Activated CD8-positive, alpha-beta memory T cell treated with anti-CD3 and anti-CD28 coated beads for 4 hours (primary cell): ENCODE measurements at regions not wholly inside any gene's neighbourhood (a gene's known extent, or its start where the extent isn't known, plus 50 kb on each side); places are given as distances from the start of the nearest gene placed in this dataset.
"Not testable (repeated sequence)": the region's sequence is repeated elsewhere in the genome, so short reads cannot be mapped to it uniquely, and the experiment has no call there.

Experiments
- DNase-seq, 2 donors: peaks; one replicate each; pipeline ENCODE4 v3.0.0-alpha.2; 2020; ENCODE audit warnings: low read depth in 2 of 2

- no peak for DNase-seq
Measured at GRCh38 chr2:235399895-235400294, 93.9 kb upstream of the AGAP1 start.

DNA sequence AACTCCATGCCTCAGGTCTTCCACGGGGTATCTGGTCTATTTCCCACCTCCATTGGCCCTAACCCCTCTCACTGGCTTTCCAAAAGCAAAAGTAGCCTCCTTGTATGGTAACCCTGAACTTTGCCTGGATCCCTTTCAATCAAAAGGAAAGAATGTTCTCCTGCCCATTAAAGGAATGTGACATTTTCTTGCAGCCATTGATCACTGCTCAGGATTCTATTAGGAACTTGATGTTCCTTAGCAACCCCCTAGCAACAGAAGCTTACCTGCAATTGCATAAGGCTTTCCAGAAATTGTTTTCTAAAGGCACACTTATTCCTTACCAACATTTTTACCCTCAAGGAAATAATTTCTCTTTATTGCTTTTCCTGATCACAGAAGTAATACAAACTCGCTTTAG is 91.4 kb upstream of the AGAP1 start:
- no peak for DNase-seq

GRCh38 chr2:235405612-235406361 is 88.1 kb upstream of the AGAP1 start:
- no peak for DNase-seq

- DNase-seq: no peak
Measured at GRCh38 chr2:235406430-235406829, 87.4 kb upstream of the AGAP1 start.

- DNase-seq: no peak
Measured at GRCh38 chr2:235411905-235412485, 81.8 kb upstream of the AGAP1 start.

DNA sequence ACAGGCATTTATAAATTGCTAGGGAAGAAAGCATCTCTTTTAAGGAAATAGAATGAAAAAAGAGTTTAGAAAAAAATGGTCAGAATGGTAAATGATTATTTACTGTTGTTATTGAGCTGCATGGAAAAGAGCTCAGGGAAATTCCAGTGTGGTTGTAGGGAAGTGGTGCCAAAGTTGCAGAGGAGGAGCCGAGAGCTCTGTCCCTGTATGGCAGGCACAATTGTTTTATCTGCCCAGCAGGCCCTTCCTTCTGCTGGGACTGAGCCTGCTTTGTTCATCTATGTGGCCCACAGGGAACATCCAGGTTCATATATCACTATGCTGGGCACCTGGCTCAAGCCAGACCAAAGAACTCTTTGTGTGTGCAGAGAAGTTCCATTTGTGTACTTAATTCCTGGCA is 80.8 kb upstream of the AGAP1 start:
- no peak for DNase-seq

GRCh38 chr2:235414422-235414821 is 79.4 kb upstream of the AGAP1 start:
- DNase-seq: no peak

DNA sequence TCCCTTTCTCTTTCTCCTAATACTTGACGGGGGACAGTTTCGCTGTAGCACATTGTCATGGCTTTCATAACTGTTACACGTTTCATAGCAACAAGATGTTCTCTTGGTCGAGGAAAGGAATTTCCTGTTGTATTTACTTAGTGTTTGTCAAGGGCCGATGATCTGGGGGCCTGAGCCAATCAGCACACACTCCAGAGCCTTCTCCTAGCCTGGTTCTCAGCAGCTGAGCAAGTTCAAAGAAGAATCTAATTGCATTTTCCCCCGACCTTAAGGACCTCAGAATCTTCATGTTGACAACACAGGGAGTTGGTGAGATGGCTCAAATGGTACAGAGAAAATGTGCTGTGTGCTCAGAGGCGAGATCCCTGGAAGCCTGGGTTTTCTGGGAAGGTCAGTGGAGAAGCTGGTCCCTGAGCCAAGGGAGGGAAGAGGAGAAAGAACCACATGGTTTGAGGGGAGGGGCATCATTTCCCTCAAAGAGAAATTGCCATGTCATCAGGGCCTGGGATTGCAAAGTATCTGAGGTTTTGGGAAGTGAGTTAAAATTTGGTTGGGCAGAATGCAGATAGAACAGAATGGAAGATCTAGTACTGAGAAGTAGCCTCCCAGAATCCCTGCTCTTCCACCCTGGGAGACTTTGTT is 76.9 kb upstream of the AGAP1 start:
- DNase-seq: no peak

- DNase-seq: no peak
Measured at GRCh38 chr2:235418918-235419317, 74.9 kb upstream of the AGAP1 start.

GRCh38 chr2:235419996-235420395 is 73.8 kb upstream of the AGAP1 start:
- DNase-seq: no peak

- no peak for DNase-seq
Measured at GRCh38 chr2:235421618-235422017, 72.2 kb upstream of the AGAP1 start.

- DNase-seq: no peak
Measured at GRCh38 chr2:235430366-235431083, 63.3 kb upstream of the AGAP1 start.

DNA sequence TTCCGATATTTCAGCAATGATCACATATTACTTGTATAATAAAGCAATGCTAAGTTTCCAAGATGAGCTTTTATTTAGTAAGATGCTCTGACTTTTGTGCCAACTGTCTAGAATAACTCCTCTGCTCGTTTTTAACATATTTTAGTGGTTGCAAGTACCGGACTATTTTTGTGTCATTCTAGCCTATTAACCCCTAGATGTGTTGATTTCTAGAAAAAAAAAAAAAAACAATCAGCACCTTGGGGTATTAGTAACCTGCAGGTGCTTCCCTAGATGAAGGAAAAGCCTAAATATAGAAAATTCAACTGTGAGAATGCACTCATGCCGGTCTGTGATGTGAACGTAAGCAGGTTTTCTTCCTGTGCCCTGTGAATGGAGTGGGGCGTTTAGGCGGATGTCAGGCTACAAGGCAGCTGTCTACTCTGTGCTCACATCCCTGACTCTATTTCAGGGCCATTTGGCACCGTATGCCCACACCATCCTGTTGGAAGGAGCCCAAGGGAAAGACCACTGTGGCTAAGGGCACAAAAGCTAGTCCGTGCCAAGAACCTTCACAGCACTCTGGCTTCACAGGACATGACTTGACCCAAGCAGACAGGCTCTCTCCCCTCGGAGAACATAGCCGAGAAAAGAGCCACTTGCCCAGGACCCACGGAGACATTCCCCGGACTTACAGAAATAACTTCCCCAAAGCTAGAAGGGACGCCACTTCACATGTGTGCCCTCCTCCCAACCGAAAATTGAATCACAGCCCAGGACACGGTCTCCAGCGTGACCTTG is 60.9 kb upstream of the AGAP1 start:
- DNase-seq: no peak

- no peak for DNase-seq
Measured at GRCh38 chr2:235433860-235434259, 60.0 kb upstream of the AGAP1 start.

DNA sequence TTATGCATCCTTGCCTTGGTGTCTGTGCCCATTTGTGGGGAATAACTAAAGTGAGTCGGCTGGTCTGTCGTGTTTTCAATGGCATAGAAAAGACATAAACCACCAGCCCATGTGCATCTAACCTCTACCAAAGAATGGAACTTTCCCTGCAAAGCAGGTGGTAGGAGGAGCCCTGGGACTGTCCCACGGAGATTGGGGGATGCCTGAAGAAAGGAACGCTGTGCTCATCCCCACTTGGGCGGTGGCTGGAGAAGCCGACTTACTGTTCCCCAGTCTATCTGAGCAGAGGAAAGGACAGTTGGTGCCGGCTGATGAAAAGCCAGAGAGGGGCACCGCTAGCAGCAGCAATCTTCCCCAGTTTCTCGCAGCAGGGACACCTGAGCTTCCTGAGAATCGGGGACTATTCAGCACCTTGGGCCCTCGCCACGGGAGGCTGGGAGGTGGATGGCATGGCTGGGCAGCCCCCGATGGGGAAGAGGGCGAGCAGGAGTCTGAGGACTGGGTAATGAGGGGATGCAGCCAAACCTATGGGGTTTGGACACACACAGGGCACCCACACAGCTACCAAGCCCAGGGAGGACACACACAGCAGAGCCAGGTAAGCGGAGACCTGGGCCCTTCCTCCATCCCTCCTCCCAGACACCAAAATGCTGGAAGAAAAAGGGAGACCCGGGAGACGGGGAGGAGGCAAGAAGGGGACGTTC is 53.7 kb upstream of the AGAP1 start:
- no peak for DNase-seq

DNA sequence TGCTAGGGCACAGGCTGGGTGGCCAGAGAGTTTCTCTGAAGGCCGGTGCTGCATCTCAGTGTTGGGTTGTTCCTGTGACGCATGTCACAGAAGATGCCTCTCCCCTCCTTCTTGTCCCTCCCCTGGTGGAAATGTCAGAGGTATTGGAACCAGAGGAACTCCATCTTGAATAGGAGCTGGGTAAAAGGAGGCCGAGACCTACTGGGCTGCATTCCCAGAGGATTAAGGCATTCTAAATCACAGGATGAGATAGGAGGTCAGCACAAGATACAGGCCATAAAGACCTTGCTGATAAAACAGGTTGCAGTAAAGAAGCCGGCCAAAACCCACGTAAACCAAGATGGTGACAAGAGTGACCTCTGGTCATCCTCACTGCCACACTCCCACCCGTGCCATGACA is 50.3 kb upstream of the AGAP1 start:
- DNase-seq: not testable (repeated sequence)
